ENCODE measurements at regions not wholly inside any gene's neighbourhood (a gene's known extent, or its start where the extent isn't known, plus 50 kb on each side); places are given as distances from the start of the nearest gene placed in this dataset.

DNA sequence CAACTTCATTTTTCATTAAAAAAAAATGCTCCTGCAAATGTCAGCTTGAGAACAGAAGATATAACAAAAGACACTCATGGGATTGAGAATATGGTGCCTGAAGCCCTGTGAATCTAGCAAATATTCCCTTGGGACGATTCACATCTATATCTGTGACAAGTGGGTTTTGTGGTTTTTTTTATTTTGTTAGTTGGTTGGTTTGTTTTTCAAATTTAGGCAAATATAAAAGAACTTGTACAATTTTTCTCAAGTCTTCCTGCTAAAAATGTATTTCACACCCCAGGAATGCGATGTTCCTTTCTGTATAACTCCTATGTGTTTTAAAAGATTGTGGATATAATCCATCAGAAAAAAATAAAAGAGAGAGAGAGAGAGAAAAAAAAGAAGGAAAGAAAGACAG is 1061.8 kb upstream of the ARRDC3 start:
- TF ChIP-seq POLR2AphosphoS5 (IDR thresholded peaks at IDR 0.05; ENCODE audit: low read depth) = no peak
- TF ChIP-seq, protein P1, sequence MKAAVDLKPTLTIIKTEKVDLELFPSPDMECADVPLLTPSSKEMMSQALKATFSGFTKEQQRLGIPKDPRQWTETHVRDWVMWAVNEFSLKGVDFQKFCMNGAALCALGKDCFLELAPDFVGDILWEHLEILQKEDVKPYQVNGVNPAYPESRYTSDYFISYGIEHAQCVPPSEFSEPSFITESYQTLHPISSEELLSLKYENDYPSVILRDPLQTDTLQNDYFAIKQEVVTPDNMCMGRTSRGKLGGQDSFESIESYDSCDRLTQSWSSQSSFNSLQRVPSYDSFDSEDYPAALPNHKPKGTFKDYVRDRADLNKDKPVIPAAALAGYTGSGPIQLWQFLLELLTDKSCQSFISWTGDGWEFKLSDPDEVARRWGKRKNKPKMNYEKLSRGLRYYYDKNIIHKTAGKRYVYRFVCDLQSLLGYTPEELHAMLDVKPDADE (IDR thresholded peaks at IDR 0.05) = no peak
- TF ChIP-seq, protein P2, sequence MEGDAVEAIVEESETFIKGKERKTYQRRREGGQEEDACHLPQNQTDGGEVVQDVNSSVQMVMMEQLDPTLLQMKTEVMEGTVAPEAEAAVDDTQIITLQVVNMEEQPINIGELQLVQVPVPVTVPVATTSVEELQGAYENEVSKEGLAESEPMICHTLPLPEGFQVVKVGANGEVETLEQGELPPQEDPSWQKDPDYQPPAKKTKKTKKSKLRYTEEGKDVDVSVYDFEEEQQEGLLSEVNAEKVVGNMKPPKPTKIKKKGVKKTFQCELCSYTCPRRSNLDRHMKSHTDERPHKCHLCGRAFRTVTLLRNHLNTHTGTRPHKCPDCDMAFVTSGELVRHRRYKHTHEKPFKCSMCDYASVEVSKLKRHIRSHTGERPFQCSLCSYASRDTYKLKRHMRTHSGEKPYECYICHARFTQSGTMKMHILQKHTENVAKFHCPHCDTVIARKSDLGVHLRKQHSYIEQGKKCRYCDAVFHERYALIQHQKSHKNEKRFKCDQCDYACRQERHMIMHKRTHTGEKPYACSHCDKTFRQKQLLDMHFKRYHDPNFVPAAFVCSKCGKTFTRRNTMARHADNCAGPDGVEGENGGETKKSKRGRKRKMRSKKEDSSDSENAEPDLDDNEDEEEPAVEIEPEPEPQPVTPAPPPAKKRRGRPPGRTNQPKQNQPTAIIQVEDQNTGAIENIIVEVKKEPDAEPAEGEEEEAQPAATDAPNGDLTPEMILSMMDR (conservative IDR thresholded peaks at IDR 0.05; ENCODE audit: low read depth in 2 of 2) = no peak
- TF ChIP-seq EZH2 (IDR thresholded peaks at IDR 0.05; ENCODE audit: low read depth, unreplicated experiment) = no peak
- TF ChIP-seq, protein P3, sequence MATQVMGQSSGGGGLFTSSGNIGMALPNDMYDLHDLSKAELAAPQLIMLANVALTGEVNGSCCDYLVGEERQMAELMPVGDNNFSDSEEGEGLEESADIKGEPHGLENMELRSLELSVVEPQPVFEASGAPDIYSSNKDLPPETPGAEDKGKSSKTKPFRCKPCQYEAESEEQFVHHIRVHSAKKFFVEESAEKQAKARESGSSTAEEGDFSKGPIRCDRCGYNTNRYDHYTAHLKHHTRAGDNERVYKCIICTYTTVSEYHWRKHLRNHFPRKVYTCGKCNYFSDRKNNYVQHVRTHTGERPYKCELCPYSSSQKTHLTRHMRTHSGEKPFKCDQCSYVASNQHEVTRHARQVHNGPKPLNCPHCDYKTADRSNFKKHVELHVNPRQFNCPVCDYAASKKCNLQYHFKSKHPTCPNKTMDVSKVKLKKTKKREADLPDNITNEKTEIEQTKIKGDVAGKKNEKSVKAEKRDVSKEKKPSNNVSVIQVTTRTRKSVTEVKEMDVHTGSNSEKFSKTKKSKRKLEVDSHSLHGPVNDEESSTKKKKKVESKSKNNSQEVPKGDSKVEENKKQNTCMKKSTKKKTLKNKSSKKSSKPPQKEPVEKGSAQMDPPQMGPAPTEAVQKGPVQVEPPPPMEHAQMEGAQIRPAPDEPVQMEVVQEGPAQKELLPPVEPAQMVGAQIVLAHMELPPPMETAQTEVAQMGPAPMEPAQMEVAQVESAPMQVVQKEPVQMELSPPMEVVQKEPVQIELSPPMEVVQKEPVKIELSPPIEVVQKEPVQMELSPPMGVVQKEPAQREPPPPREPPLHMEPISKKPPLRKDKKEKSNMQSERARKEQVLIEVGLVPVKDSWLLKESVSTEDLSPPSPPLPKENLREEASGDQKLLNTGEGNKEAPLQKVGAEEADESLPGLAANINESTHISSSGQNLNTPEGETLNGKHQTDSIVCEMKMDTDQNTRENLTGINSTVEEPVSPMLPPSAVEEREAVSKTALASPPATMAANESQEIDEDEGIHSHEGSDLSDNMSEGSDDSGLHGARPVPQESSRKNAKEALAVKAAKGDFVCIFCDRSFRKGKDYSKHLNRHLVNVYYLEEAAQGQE (IDR thresholded peaks at IDR 0.05; ENCODE audit: unreplicated experiment) = no peak
- TF ChIP-seq STAT1 (IDR thresholded peaks at IDR 0.05; ENCODE audit: unreplicated experiment) = no peak
- TF ChIP-seq ZNF331 (CRISPR knock-in tag; IDR thresholded peaks at IDR 0.05; ENCODE audit: low read depth) = no peak
- no peak for TF ChIP-seq CREB1 (CRISPR knock-in tag; IDR thresholded peaks at IDR 0.05; ENCODE audit: low read depth)
- TF ChIP-seq EZH2phosphoT487 (IDR thresholded peaks at IDR 0.05; ENCODE audit: unreplicated experiment) = no peak

All from GM23338 (cell line).